HG02571 (cell line): ENCODE measurements at regions not wholly inside any gene's neighbourhood (a gene's known extent, or its start where the extent isn't known, plus 50 kb on each side); places are given as distances from the start of the nearest gene placed in this dataset.
A peak's percentile ranks its signal among the peaks of the same experiment; 100 is the strongest.
"Not testable (repeated sequence)": the region's sequence is repeated elsewhere in the genome, so short reads cannot be mapped to it uniquely, and the experiment has no call there.

Source experiments
- ATAC-seq: cut with Tn5 transposase; IDR thresholded peaks from one replicate; pipeline ENCODE4 v1.9.1; 2021; ENCODE audit warnings: mild to moderate bottlenecking, moderate library complexity; ENCODE audit not compliant: unreplicated experiment

GRCh38 chr4:123599061-123599919 is 202.7 kb downstream of the SPRY1 start:
- ATAC-seq: no peak

- ATAC-seq: peak; percentile 100
Measured at GRCh38 chr4:123599920-123600810, 203.6 kb downstream of the SPRY1 start.

- ATAC-seq: no peak
Measured at GRCh38 chr4:123600987-123601904, 204.7 kb downstream of the SPRY1 start.

- no peak for ATAC-seq
Measured at GRCh38 chr4:123602007-123602406, 205.4 kb downstream of the SPRY1 start.

- no peak for ATAC-seq
Measured at GRCh38 chr4:123603165-123603564, 206.6 kb downstream of the SPRY1 start.

GRCh38 chr4:123605797-123606196 is 209.2 kb downstream of the SPRY1 start:
- ATAC-seq: not testable (repeated sequence)

GRCh38 chr4:123606336-123606735 is 209.7 kb downstream of the SPRY1 start:
- no peak for ATAC-seq

GRCh38 chr4:123606946-123607542 is 210.4 kb downstream of the SPRY1 start:
- ATAC-seq: no peak

- ATAC-seq: no peak
Measured at GRCh38 chr4:123609829-123610228, 213.2 kb downstream of the SPRY1 start.

- no peak for ATAC-seq
Measured at GRCh38 chr4:123613586-123614344, 217.2 kb downstream of the SPRY1 start.

GRCh38 chr4:123615901-123616300 is 219.3 kb downstream of the SPRY1 start:
- no peak for ATAC-seq

- ATAC-seq: no peak
Measured at GRCh38 chr4:123616951-123617461, 220.4 kb downstream of the SPRY1 start.

- no peak for ATAC-seq
Measured at GRCh38 chr4:123617791-123618190, 221.2 kb downstream of the SPRY1 start.

GRCh38 chr4:123618606-123619005 is 222.0 kb downstream of the SPRY1 start:
- ATAC-seq: no peak

GRCh38 chr4:123619326-123619725 is 222.7 kb downstream of the SPRY1 start:
- ATAC-seq: no peak

GRCh38 chr4:123619895-123620294 is 223.3 kb downstream of the SPRY1 start:
- no peak for ATAC-seq

GRCh38 chr4:123621072-123621705 is 224.6 kb downstream of the SPRY1 start:
- no peak for ATAC-seq

- no peak for ATAC-seq
Measured at GRCh38 chr4:123622572-123622971, 226.0 kb downstream of the SPRY1 start.

GRCh38 chr4:123623611-123624010 is 227.0 kb downstream of the SPRY1 start:
- no peak for ATAC-seq
